ENCODE measurements at regions not wholly inside any gene's neighbourhood (a gene's known extent, or its start where the extent isn't known, plus 50 kb on each side); places are given as distances from the start of the nearest gene placed in this dataset.

- no peak for TF ChIP-seq POLR2A (IDR thresholded peaks at IDR 0.05)
- no peak for TF ChIP-seq CTCF (IDR thresholded peaks at IDR 0.05)
- Histone ChIP-seq H3K9me3 (no peaks in the 10 kb centered on the region), H3K27me3 (no peaks in the 10 kb centered on the region), H3K4me1 (peaks cover 15 to 31% (median 20%) of the 10 kb centered on the region in 3 donors), H3K27ac (peak overlapping the region; percentile 33 to 72 (median 46)), H3K36me3 (no peaks in the 10 kb centered on the region), H3K4me3 (no peak overlapping the region)
- WGBS, 2 donors: 41 to 49% methylated on average over 2 of the region's 2 CpGs
- intact Hi-C loops (cut with DNase I): no loop called here
- DNase-seq: no peak
These were observed 452.8 kb upstream of the THBS1 start for GRCh38 chr15:39127925-39128617.

GRCh38 chr15:39128746-39129145 is 452.1 kb upstream of the THBS1 start:
- Histone ChIP-seq H3K27ac (peak overlapping the region in 3 of 4 donors; percentile 33 to 72 (median 33)), H3K36me3 (no peaks in the 10 kb centered on the region), H3K27me3 (no peaks in the 10 kb centered on the region), H3K4me1 (peaks cover 15 to 31% (median 20%) of the 10 kb centered on the region in 3 donors), H3K9me3 (no peaks in the 10 kb centered on the region), H3K4me3 (no peak overlapping the region)
- TF ChIP-seq CTCF (IDR thresholded peaks at IDR 0.05) (no peak), POLR2A (IDR thresholded peaks at IDR 0.05) (no peak)
- no peak for DNase-seq
- 78 to 84% methylated on average over 2 of the region's 2 CpGs for WGBS, 2 donors
- intact Hi-C loops (cut with DNase I): no loop called here

- H3K4me1 ChIP-seq: peaks cover 15 to 31% (median 20%) of the 10 kb centered on the region in 3 donors
- no peak overlapping the region for H3K4me3 ChIP-seq
- no peak for DNase-seq
- no peaks in the 10 kb centered on the region for H3K27me3 ChIP-seq
- intact Hi-C loops (cut with DNase I): no loop called here
- H3K36me3 ChIP-seq: no peaks in the 10 kb centered on the region
- 54 to 58% methylated on average over 3 of the region's 3 CpGs for WGBS, 2 donors
- H3K9me3 ChIP-seq: no peaks in the 10 kb centered on the region
- TF ChIP-seq POLR2A (IDR thresholded peaks at IDR 0.05): no peak
- no peak for TF ChIP-seq CTCF (IDR thresholded peaks at IDR 0.05)
- H3K27ac ChIP-seq: no peak overlapping the region
These were observed 450.1 kb upstream of the THBS1 start for GRCh38 chr15:39130556-39131379.

- no peak overlapping the region for H3K27ac ChIP-seq
- intact Hi-C loops (cut with DNase I): no loop called here
- WGBS, 2 donors: 55 to 61% methylated on average over 4 of the region's 4 CpGs
These were observed 449.3 kb upstream of the THBS1 start for GRCh38 chr15:39131609-39132008.

More at GRCh38 chr15:39131609-39132008, 449.3 kb upstream of the THBS1 start:
- DNase-seq: no peak
- no peaks in the 10 kb centered on the region for H3K9me3 ChIP-seq
- TF ChIP-seq CTCF (IDR thresholded peaks at IDR 0.05): no peak
- no peak for TF ChIP-seq POLR2A (IDR thresholded peaks at IDR 0.05)
- peaks cover 15 to 31% (median 20%) of the 10 kb centered on the region in 3 donors for H3K4me1 ChIP-seq
- no peaks in the 10 kb centered on the region for H3K36me3 ChIP-seq
- H3K27me3 ChIP-seq: no peaks in the 10 kb centered on the region
- no peak overlapping the region for H3K4me3 ChIP-seq

All from esophagus squamous epithelium (tissue), 5 donors.